HG02885 (cell line): ENCODE measurements at regions not wholly inside any gene's neighbourhood (a gene's known extent, or its start where the extent isn't known, plus 50 kb on each side); places are given as distances from the start of the nearest gene placed in this dataset.
"Not testable (repeated sequence)": the region's sequence is repeated elsewhere in the genome, so short reads cannot be mapped to it uniquely, and the experiment has no call there.

Source experiments
- ATAC-seq: cut with Tn5 transposase; IDR thresholded peaks from one replicate; pipeline ENCODE4 v1.9.1; 2021; ENCODE audit warnings: mild to moderate bottlenecking; ENCODE audit not compliant: unreplicated experiment, poor library complexity

- no peak for ATAC-seq
Measured at GRCh38 chr2:53087874-53088461, 679.6 kb upstream of the CHAC2 start.

GRCh38 chr2:53087262-53087873, 680.2 kb upstream of the CHAC2 start:
- no peak for ATAC-seq

GRCh38 chr2:53077413-53077812, 690.2 kb upstream of the CHAC2 start:
- no peak for ATAC-seq

DNA sequence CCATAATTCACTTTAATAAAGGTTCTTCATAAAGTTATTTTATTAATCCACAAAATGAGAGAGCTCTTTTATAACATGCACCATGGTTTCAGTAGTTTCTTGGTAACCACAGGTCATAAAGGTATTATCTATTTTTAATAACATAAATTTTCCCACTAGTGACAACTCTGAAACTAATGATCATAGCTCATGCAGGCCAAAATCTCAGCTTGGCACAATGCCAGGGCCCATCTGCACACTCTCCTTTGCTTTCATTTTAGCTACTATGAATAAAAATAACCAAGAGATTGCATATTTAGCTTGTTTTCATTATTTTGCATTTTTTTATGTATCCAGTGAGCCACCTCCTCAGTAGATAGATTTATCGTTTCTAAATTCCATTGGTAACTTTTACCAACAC, 691.8 kb upstream of the CHAC2 start:
- ATAC-seq, result no peak

- no peak for ATAC-seq
Measured at GRCh38 chr2:53067533-53067932, 700.1 kb upstream of the CHAC2 start.

- ATAC-seq, result no peak
Measured at GRCh38 chr2:53067056-53067455, 700.5 kb upstream of the CHAC2 start.

DNA sequence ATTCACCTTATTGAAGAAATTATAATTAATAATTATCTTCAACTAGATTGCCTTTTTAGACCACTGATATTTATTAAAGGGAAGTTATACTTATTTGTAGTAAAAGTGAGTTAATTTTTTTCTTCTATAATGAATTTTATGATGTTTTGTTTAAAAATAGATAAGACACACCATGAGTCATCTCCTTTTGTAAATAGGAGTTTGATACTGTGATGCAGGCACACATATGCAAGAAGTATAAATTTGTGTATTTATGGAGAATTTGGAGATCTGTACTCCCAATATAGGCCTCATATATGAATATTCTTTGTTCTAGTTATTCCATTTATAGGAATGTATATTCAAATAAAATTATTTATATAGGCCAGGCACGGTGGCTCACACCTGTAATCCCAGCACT, 703.5 kb upstream of the CHAC2 start:
- ATAC-seq, result no peak

DNA sequence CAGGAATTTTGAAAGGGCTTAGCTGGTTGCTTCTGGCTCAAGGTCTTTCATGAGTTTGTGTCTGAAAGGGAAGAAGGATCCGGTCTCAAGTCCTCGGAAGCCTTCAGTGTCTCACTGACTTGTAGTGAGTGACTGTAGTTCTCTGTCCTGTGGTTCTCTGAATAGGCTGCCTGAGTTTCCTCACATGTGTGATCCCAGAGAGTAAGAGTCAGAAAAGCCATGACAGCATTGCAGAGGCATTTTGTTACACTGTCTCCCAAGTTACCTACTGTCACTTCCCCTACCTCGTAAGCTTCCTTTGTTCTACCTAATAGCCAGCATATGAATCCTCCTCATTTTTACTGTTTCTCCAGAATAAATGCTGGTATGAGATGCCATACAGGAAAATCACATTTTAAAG, 709.1 kb upstream of the CHAC2 start:
- ATAC-seq, result no peak

GRCh38 chr2:53053937-53054336, 713.7 kb upstream of the CHAC2 start:
- no peak for ATAC-seq

GRCh38 chr2:53051157-53051556, 716.4 kb upstream of the CHAC2 start:
- ATAC-seq, result no peak

- ATAC-seq, result no peak
Measured at GRCh38 chr2:53040536-53041229, 726.9 kb upstream of the CHAC2 start.

DNA sequence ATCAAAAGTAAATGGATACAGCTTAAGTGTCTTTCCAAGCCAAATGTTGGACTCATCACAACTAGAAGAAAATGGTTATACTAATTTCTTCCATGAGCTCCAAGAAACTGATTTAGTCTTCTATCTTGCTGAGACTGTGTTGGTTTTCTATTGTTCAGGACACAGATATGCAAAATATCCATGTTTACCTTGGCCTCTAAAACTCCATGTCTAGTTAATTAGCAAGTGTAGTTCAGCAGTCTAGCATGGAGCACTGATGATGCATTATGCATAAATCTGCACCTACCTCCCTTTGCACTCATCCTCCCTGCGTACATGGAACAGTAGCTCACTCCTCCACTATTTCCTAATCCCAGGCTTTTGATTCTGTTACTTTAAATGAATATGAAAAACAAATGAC, 731.4 kb upstream of the CHAC2 start:
- no peak for ATAC-seq

DNA sequence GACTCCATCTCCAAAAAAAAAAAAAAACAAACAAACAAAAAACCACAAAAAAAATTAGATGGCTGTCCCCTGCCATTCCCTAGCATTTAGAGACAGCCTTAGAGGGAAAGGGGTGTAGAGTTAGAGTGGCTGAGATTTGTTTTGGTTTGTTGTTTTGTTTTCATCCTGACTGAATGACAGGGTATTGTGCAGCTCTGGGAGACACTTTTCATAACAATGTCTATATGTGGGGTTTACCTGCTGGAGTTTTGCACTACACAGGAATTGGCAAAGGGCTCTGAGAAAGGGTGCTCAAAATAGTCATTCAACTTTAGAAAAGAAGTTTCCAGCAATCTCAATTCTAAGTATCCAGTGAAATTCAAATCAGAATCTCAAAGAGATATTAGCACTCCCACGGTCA, 732.5 kb upstream of the CHAC2 start:
- no peak for ATAC-seq

DNA sequence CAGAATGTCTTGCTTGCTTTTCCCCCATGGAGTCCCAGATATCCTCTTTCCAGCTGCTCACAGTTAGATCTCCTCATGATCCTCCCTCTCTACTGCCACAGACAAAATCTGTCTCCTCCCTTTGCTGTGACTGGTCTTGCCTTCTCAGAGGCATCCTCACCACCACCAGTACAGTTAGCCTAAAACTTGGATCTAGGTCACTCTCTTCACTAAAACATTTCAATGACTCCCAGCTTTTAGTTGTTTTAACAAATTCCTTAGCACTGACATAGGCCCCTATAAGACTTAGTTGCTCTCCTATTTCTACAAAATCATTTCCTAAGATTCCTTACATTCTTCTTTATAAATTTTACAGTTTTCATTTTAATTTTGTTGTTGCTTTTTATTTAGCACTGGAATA, 734.2 kb upstream of the CHAC2 start:
- no peak for ATAC-seq

DNA sequence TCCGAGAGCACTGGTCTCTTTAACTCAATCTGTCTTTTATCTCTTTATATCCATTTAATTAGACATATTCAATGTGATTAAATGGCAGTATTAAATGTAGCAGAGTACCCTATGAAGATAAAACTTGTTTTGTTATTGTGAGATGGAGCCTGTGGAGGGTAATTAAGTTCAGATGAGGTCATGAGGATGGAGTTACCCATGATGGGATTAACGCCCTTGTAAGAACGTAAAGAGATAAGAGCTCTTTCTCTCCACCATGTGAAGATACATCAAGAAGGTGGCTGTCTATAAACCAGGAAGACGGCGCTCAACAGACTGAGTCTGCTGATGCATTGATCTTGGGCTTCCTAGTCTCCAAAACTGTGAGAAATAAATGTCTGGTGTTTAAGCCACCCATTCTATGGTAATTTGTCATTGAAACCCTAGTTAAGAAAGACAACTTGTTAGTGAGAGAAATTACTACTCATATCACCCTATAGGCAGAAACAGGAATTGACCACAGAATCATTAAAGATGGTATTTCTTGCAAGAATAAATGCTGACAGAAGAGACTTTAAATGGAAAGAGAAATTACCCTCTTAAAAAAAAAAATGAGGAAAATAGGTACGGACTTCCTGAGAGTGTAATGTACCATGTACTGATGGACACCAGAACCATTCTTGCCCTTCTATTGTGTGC, 738.7 kb upstream of the CHAC2 start:
- no peak for ATAC-seq

GRCh38 chr2:53028225-53028624, 739.4 kb upstream of the CHAC2 start:
- no peak for ATAC-seq

DNA sequence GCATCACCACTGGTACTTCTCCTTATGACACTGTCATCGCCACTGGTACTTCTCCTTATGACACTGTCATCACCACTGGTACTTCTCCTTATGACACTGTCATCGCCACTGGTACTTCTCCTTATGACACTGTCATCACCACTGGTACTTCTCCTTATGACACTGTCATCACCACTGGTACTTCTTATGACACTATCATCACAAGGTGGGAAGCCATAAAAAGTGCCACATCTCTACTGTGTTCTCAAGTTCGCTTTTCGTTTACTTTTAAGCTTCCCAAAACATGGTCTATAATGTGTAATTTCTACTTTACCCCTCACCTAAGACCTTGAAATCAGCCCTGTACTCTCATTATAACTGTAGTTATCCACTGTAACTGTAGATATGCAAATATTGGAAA, 745.4 kb upstream of the CHAC2 start:
- ATAC-seq, result not testable (repeated sequence)

GRCh38 chr2:53021828-53022227, 745.8 kb upstream of the CHAC2 start:
- ATAC-seq, result no peak

DNA sequence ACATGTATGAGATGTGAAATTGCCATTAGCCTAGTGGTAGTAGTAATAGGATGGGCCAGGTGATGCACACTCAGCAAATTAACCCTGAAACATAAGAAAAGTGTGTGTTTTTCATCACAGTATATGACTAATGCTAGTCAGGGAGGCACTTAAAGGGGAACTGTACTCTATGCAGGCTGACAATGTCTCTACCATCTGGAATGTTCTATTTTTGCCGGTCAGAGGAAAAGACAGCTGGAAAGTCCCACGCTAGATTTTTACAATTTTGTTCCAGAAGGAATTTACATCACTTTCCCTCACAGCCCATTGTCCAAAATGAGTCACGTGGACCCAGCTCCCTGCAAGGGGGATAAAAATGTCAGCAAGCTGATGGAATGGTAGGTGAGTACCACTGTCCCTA, 746.3 kb upstream of the CHAC2 start:
- ATAC-seq, result no peak

GRCh38 chr2:53018825-53019425, 748.7 kb upstream of the CHAC2 start:
- no peak for ATAC-seq

GRCh38 chr2:53006980-53007379, 760.6 kb upstream of the CHAC2 start:
- no peak for ATAC-seq
